Esophagus (tissue), 2 donors: ENCODE measurements at regions not wholly inside any gene's neighbourhood (a gene's known extent, or its start where the extent isn't known, plus 50 kb on each side); places are given as distances from the start of the nearest gene placed in this dataset.
"Not testable (repeated sequence)": the region's sequence is repeated elsewhere in the genome, so short reads cannot be mapped to it uniquely, and the experiment has no call there.

Experiments used
- H3K27ac ChIP-seq, 2 donors: one replicate each; pipeline ENCODE4 v1.5.1; 2013; ENCODE audit warnings: low read depth in 2 of 2, mild to moderate bottlenecking in 2 of 2, inconsistent platforms in 1 of 2, low read length in 1 of 2, moderate library complexity in 1 of 2
- H3K27me3 ChIP-seq, 2 donors: one replicate each; pipeline ENCODE4 v1.6.1; 2013; ENCODE audit warnings: low read length in 2 of 2, control low read depth in 1 of 2, mild to moderate bottlenecking in 1 of 2; ENCODE audit not compliant: insufficient read depth in 2 of 2, control insufficient read depth in 1 of 2
- H3K36me3 ChIP-seq, 2 donors: one replicate each; pipeline ENCODE4 v1.6.1; 2013; ENCODE audit warnings: low read length in 1 of 2; ENCODE audit not compliant: control insufficient read depth in 2 of 2, insufficient read depth in 2 of 2
- H3K4me1 ChIP-seq, 2 donors: one replicate each; pipeline ENCODE4 v1.6.1; 2013; ENCODE audit warnings: low read length in 1 of 2; ENCODE audit not compliant: control insufficient read depth in 2 of 2, insufficient read depth in 2 of 2
- H3K4me3 ChIP-seq, 2 donors: one replicate each; pipeline ENCODE4 v1.5.1; 2013; ENCODE audit warnings: low read length in 2 of 2, mild to moderate bottlenecking in 2 of 2, low read depth in 1 of 2, moderate library complexity in 1 of 2
- H3K9me3 ChIP-seq, 2 donors: one replicate each; pipeline ENCODE4 v1.6.1; 2013; ENCODE audit warnings: mild to moderate bottlenecking in 2 of 2, low read depth in 1 of 2, low read length in 1 of 2, moderate library complexity in 1 of 2; ENCODE audit not compliant: control insufficient read depth in 2 of 2, insufficient read depth in 1 of 2
- WGBS, 2 donors: extraction: QIAGEN DNeasy Blood & Tissue Kit; methylation state at CpG; one replicate each; pipeline ENCODE4 v1.1.7; 2013; 5-methylcytosine and 5-hydroxymethylcytosine counted together
- donor health status: healthy with polysubstance abuse.
- donor health status: Bipolar disorder and iron deficiency.

DNA sequence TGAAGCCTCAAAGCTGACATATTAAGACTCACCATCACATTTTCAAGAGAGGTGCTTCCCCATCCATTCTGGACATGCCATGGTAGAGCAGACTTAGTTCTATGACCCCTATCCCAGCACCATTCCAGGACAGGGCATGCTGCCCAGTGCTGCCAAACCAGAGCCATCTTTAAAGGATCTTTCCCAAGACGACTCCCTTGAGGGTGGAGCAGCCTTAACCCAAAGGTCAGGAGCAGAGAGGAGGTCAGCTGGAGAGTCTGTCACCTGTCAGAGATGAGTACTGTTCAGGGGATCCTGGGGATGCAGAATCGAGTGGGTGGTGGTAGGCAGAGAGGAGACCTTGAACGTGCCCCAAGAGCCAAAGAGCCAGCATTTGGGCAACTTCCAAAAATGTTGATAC, 459.8 kb downstream of the STK39 start:
- Histone ChIP-seq H3K27ac (no peak overlapping the region), H3K27me3 (no peaks in the 10 kb centered on the region), H3K4me3 (no peak overlapping the region), H3K9me3 (no peaks in the 10 kb centered on the region), H3K36me3 (no peaks in the 10 kb centered on the region), H3K4me1 (no peaks in the 10 kb centered on the region)
- WGBS, 2 donors = 62 to 65% methylated on average over 3 of the region's 3 CpGs

DNA sequence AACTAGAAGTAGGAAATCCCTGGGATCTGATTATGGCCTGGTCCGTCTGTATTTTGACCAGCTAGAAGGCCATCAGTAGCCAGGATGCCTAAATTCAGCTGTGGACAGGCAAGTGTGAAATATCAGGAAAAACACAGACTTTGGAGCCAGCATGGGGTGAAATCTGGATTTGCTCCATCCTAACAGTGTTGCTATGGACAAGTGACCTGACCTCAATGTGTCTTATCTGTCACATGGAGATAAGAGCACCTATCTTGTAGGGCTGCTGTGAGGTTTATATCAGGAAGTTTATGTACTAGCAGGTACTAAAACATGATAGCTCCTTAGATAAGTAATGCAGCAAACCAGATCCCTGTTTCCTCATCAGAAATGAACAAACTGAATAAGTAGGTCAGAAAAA, 460.4 kb downstream of the STK39 start:
- H3K27me3 ChIP-seq = no peaks in the 10 kb centered on the region
- H3K9me3 ChIP-seq = no peaks in the 10 kb centered on the region
- no peak overlapping the region for H3K4me3 ChIP-seq
- H3K4me1 ChIP-seq = no peaks in the 10 kb centered on the region
- WGBS, 2 donors = 78 to 84% methylated on average over 1 of the region's 1 CpG
- no peak overlapping the region for H3K27ac ChIP-seq
- H3K36me3 ChIP-seq = no peaks in the 10 kb centered on the region

DNA sequence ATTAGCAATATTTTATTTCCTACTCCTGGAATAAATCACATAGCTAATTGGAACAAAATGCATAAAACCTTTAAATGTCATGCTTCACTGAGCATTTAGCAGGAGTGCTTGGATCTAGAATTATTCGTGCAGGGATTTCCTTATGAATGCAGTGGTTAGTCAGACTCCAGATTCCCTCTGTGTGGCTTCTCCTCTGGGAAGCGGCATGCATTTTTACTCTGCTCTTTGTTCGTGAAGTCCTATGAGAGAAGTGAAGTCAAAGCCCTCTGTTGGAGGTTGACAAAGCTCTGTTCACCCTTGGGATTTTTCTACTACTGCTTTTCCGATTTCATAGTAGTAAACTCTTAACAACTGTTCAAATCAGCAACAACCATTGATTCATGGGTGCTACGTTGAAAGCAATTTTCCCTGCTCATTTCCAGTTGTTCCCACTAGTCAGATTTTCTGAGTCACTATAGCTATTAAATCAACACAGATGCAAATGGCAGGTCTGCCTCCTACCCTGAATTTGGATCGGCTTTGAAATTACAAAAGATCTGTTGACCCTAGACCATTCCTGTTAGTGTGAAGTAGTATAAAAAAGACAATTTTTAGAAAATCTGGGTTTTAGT, 461.7 kb downstream of the STK39 start:
- Histone ChIP-seq H3K27ac (no peak overlapping the region), H3K36me3 (no peaks in the 10 kb centered on the region), H3K9me3 (no peaks in the 10 kb centered on the region), H3K4me1 (no peaks in the 10 kb centered on the region), H3K27me3 (no peaks in the 10 kb centered on the region), H3K4me3 (no peak overlapping the region)
- WGBS, 2 donors = 66 to 81% methylated on average over 6 of the region's 6 CpGs

DNA sequence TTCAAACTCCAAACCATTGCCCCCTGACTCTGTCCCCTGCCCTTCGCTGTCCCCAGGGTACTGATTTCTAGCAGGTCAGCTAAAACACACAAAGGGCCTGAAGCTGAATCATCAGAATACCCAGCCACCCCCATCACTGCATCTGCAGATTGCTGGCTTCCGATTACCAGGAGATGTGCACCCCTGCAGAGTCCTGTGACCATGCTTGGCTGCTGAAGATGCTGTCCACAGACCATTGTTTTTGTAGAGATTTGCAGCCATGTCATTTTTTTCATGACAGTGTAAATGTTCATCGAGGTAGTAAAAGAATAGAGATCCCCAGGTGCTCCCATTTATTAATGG, 463.3 kb downstream of the STK39 start:
- H3K36me3 ChIP-seq = no peaks in the 10 kb centered on the region
- no peaks in the 10 kb centered on the region for H3K9me3 ChIP-seq
- no peak overlapping the region for H3K27ac ChIP-seq
- no peak overlapping the region for H3K4me3 ChIP-seq
- H3K4me1 ChIP-seq = no peaks in the 10 kb centered on the region
- WGBS, 2 donors = 51 to 71% methylated on average over 3 of the region's 3 CpGs
- no peaks in the 10 kb centered on the region for H3K27me3 ChIP-seq

DNA sequence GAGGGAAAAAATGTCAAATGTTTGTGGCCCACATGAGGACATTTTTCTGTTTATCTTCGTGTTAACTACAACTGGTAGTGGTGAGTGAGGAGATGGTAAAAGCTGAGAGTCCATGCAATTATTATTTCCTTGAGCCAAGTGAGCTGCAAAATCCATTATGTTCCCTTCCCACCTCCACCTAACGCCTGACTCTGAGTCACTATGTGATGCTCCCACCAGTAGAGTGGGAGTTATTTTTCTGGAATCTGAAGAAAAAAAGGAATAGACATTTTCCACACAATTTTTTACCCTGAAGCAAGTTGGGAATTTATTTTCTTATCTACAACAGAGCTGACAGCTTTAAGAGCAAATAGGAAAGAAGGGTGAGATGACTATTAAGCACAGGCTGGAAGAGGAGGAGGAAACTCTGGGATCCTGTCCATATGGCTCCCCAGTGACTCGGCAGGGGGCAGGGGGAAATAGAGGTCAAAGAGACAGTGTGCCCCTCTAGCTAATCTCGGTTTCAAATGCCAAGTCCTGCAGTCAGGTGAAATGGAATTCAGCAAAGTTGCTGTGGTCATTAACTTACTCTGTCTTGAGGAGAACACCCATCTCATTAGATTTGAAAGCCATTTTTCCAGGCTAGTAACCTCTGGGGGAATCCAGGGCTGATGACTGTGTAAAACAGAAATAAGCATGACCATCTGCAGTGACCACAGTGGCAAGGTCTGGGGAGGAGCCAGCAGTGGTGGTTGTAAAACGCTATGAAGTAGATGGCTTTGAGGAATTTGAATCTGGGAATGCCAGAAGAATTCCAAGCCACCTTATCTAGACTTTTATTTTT, 463.9 kb downstream of the STK39 start:
- Histone ChIP-seq H3K9me3 (no peaks in the 10 kb centered on the region), H3K27ac (no peak overlapping the region), H3K36me3 (no peaks in the 10 kb centered on the region), H3K4me3 (no peak overlapping the region), H3K4me1 (no peaks in the 10 kb centered on the region), H3K27me3 (no peaks in the 10 kb centered on the region)
- WGBS, 2 donors = 24 to 36% methylated on average over 5 of the region's 5 CpGs

DNA sequence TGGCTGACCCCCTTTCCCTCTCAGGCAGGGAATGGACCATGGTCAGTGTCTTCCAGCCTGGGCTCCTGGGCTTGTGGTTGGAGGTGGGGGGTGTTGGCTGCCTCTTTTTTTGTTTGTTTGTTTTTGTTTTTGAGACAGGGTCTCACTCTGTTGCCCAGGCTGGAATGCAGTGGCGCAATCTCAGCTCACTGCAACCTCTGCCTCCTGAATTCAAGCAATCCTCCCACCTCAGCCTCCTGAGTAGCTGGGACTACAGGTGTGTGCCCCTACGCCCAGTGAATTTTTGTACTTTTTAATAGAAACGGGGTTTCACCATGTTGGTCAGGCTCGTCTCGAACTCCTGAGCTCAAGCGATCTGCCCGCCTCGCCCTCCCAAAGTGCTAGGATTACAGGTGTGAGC, 465.8 kb downstream of the STK39 start:
- H3K9me3 ChIP-seq, H3K27me3 ChIP-seq, H3K4me1 ChIP-seq, H3K36me3 ChIP-seq, H3K4me3 ChIP-seq, H3K27ac ChIP-seq: not testable (repeated sequence)
- 88 to 90% methylated on average over 8 of the region's 8 CpGs for WGBS, 2 donors

DNA sequence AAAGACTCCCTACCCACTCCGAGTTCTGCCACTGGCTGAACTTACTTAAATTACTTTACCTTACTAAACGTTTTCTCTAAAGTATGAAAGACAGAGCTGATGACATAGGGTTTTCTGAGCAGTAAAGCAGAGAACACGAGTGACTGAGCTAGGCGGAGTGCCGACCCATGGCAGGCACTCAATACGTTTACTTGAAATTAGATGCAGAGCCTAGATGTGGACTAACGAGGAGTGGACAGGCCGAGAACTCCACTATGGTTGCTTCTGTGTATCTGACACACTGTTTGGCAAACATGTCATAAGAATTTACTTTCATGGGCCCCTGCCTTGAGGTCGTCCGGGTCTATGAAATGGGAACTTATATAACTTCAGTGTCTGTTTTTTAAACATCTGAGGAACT, 471.0 kb downstream of the STK39 start:
- no peak overlapping the region for H3K4me3 ChIP-seq

DNA sequence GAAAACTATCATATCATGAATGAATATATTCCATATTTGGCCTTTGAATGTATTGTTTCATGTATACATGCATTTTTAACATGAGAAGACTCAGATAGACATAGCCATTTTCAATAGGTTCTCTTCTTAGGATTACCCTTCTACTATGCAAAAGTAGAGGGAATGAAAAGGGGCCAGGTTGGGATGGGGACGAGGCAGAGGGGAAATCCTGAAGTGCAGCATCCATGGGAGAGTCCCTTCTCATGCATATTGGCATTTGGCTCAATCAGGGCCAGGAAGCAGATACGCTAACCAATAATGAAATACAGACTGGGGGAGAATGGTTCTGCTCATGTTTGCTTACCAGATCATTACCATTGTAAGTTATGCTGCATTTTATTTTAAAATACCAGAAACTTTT, 475.8 kb downstream of the STK39 start:
- Histone ChIP-seq H3K27me3 (no peaks in the 10 kb centered on the region), H3K4me1 (no peaks in the 10 kb centered on the region), H3K9me3 (no peaks in the 10 kb centered on the region), H3K36me3 (no peaks in the 10 kb centered on the region), H3K4me3 (no peak overlapping the region), H3K27ac (no peak overlapping the region)
- WGBS, 2 donors = 71 to 76% methylated on average over 2 of the region's 2 CpGs

More for the DNA sequence above, 471.0 kb downstream of the STK39 start:
- no peaks in the 10 kb centered on the region for H3K27me3 ChIP-seq
- WGBS, 2 donors = 54 to 67% methylated on average over 10 of the region's 10 CpGs
- no peaks in the 10 kb centered on the region for H3K9me3 ChIP-seq
- no peaks in the 10 kb centered on the region for H3K4me1 ChIP-seq
- no peaks in the 10 kb centered on the region for H3K36me3 ChIP-seq
- H3K27ac ChIP-seq = no peak overlapping the region

DNA sequence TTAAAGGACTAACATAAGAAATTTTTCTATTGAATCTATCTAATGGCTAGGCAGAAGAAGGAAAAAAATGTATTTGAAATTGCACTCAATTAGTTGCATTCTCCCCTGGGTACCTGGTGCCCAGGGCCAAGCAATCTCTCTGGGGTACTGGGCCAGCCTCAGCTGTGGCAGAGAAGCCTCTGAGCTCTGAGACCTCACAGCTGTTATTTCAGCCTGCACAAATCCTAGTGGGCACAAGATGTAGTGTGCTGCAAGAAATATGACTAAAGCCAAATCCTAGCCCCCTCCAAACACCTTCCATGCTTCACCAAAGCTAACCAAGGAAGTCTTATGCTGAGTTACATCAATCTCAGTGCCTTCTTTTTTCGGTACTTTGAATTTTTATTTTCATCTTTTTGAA, 478.4 kb downstream of the STK39 start:
- WGBS, 2 donors = 85 to 90% methylated on average over 1 of the region's 1 CpG
- no peaks in the 10 kb centered on the region for H3K27me3 ChIP-seq
- no peaks in the 10 kb centered on the region for H3K36me3 ChIP-seq
- H3K9me3 ChIP-seq = no peaks in the 10 kb centered on the region
- H3K27ac ChIP-seq = no peak overlapping the region
- no peak overlapping the region for H3K4me3 ChIP-seq
- H3K4me1 ChIP-seq = no peaks in the 10 kb centered on the region

DNA sequence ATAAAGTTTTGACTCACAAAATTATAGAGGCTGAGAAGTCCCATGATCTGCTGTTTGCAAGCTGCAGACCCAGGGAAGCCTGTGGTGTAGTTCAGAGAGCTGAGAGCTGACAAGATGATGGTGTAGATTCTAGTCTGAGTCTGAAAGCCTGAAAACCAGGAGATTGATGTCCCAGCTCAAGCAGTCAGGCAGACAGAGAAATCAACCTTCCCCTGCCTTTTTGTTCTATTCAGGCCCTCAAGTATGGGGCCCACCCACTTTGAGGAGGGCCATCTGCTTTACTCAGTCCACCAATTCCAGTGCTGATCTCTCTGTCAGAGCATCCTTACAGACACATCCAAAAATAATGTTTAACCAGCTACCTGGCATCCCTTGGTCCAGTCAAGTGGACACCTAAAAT, 479.6 kb downstream of the STK39 start:
- Histone ChIP-seq H3K4me3 (no peak overlapping the region), H3K27ac (no peak overlapping the region), H3K9me3 (no peaks in the 10 kb centered on the region), H3K27me3 (no peaks in the 10 kb centered on the region), H3K36me3 (no peaks in the 10 kb centered on the region), H3K4me1 (no peaks in the 10 kb centered on the region)
